Kasumi-1 (cell line): ENCODE measurements at regions not wholly inside any gene's neighbourhood (a gene's known extent, or its start where the extent isn't known, plus 50 kb on each side); places are given as distances from the start of the nearest gene placed in this dataset.
A peak's percentile ranks its signal among the peaks of the same experiment; 100 is the strongest.
"Not testable (repeated sequence)": the region's sequence is repeated elsewhere in the genome, so short reads cannot be mapped to it uniquely, and the experiment has no call there.

Experiments used
- DNase-seq, 2 experiments: peaks; one replicate each; lab custom pipeline; 2025; lab: John Stamatoyannopoulos, UW

- DNase-seq, result no peak
These were observed 424.3 kb upstream of the ACVR2A start for GRCh38 chr2:147420517-147420916.

GRCh38 chr2:147416099-147416498 is 428.7 kb upstream of the ACVR2A start:
- DNase-seq, result no peak

- DNase-seq, result not testable (repeated sequence)
These were observed 430.2 kb upstream of the ACVR2A start for GRCh38 chr2:147414656-147415055.

GRCh38 chr2:147408357-147408756 is 436.5 kb upstream of the ACVR2A start:
- no peak for DNase-seq

- DNase-seq, result no peak
These were observed 439.2 kb upstream of the ACVR2A start for GRCh38 chr2:147405651-147406050.

- no peak for DNase-seq
These were observed 445.8 kb upstream of the ACVR2A start for GRCh38 chr2:147398996-147399395.

- no peak for DNase-seq
These were observed 446.5 kb upstream of the ACVR2A start for GRCh38 chr2:147398301-147398700.

- no peak for DNase-seq
These were observed 447.9 kb upstream of the ACVR2A start for GRCh38 chr2:147396890-147397289.

- DNase-seq, result no peak
These were observed 450.5 kb upstream of the ACVR2A start for GRCh38 chr2:147394179-147394790.

GRCh38 chr2:147392180-147392579 is 452.6 kb upstream of the ACVR2A start:
- DNase-seq, result no peak

- DNase-seq, result no peak
These were observed 454.4 kb upstream of the ACVR2A start for GRCh38 chr2:147390475-147390874.

GRCh38 chr2:147389218-147389617 is 455.6 kb upstream of the ACVR2A start:
- DNase-seq, result no peak

- no peak for DNase-seq
These were observed 456.6 kb upstream of the ACVR2A start for GRCh38 chr2:147388217-147388616.

GRCh38 chr2:147386284-147386683 is 458.5 kb upstream of the ACVR2A start:
- DNase-seq, result no peak

GRCh38 chr2:147385600-147385999 is 459.2 kb upstream of the ACVR2A start:
- no peak for DNase-seq

- DNase-seq, result no peak
These were observed 460.2 kb upstream of the ACVR2A start for GRCh38 chr2:147384659-147385058.

- peak in 1 of 2 experiments; percentile 6 for DNase-seq
These were observed 462.4 kb upstream of the ACVR2A start for GRCh38 chr2:147382322-147382948.

GRCh38 chr2:147378403-147378802 is 466.4 kb upstream of the ACVR2A start:
- DNase-seq, result no peak

- no peak for DNase-seq
These were observed 469.8 kb upstream of the ACVR2A start for GRCh38 chr2:147375073-147375472.

- no peak for DNase-seq
These were observed 470.4 kb upstream of the ACVR2A start for GRCh38 chr2:147374423-147374811.

GRCh38 chr2:147373800-147374422 is 470.9 kb upstream of the ACVR2A start:
- no peak for DNase-seq

- DNase-seq, result no peak
These were observed 476.5 kb upstream of the ACVR2A start for GRCh38 chr2:147368306-147368705.

- no peak for DNase-seq
These were observed 478.6 kb upstream of the ACVR2A start for GRCh38 chr2:147366279-147366678.

- no peak for DNase-seq
These were observed 479.2 kb upstream of the ACVR2A start for GRCh38 chr2:147365622-147366021.
